BE2C (cell line): ENCODE measurements at regions not wholly inside any gene's neighbourhood (a gene's known extent, or its start where the extent isn't known, plus 50 kb on each side); places are given as distances from the start of the nearest gene placed in this dataset.

ENCODE experiments used
- DNase-seq: peaks from one replicate; pipeline ENCODE4 v3.0.0-alpha.2; 2020
- H3K27me3 ChIP-seq: fragments of 250-450 bp; sonication (Bioruptor Pico); 2 replicates; pipeline ENCODE4 v1.5.1; 2020; ENCODE audit warnings: mild to moderate bottlenecking
- H3K36me3 ChIP-seq: fragments of 250-450 bp; sonication (Bioruptor Pico); 2 replicates; pipeline ENCODE4 v1.5.1; 2020; ENCODE audit warnings: mild to moderate bottlenecking
- H3K4me1 ChIP-seq: fragments of 250-450 bp; sonication (Bioruptor Pico); 2 replicates; pipeline ENCODE4 v1.5.1; 2020
- H3K4me3 ChIP-seq: 2 replicates; pipeline ENCODE4 v1.5.1; 2011; ENCODE audit warnings: low read depth, low read length
- H3K9me3 ChIP-seq: fragments of 250-450 bp; sonication (Bioruptor Pico); 2 replicates; pipeline ENCODE4 v1.5.1; 2020
- CTCF ChIP-seq: IDR thresholded peaks from 2 replicates; pipeline ENCODE4 v1.5.1; 2012; ENCODE audit warnings: mild to moderate bottlenecking, low read depth, low read length

- TF ChIP-seq CTCF, result no peak
- no peaks in the 10 kb centered on the region for H3K9me3 ChIP-seq
- H3K4me3 ChIP-seq, result no peak overlapping the region
- DNase-seq, result no peak
- no peaks in the 10 kb centered on the region for H3K4me1 ChIP-seq
- H3K36me3 ChIP-seq, result no peaks in the 10 kb centered on the region
- H3K27me3 ChIP-seq, result no peaks in the 10 kb centered on the region
Observed at GRCh38 chr6:95846652-95847051, 169.1 kb upstream of the FUT9 start.

- Histone ChIP-seq H3K4me3 (no peak overlapping the region), H3K27me3 (no peaks in the 10 kb centered on the region), H3K4me1 (no peaks in the 10 kb centered on the region), H3K36me3 (no peaks in the 10 kb centered on the region), H3K9me3 (no peaks in the 10 kb centered on the region)
- TF ChIP-seq CTCF, result no peak
- DNase-seq, result no peak
Observed at GRCh38 chr6:95847061-95847460, 168.7 kb upstream of the FUT9 start.

GRCh38 chr6:95848717-95849116 is 167.1 kb upstream of the FUT9 start:
- DNase-seq, result no peak
- H3K4me3 ChIP-seq, result no peak overlapping the region
- TF ChIP-seq CTCF, result no peak

GRCh38 chr6:95856876-95857364 is 158.9 kb upstream of the FUT9 start:
- H3K9me3 ChIP-seq, result no peaks in the 10 kb centered on the region
- no peak for DNase-seq
- H3K4me3 ChIP-seq, result no peak overlapping the region
- H3K27me3 ChIP-seq, result no peaks in the 10 kb centered on the region
- H3K36me3 ChIP-seq, result no peaks in the 10 kb centered on the region
- no peaks in the 10 kb centered on the region for H3K4me1 ChIP-seq
- no peak for TF ChIP-seq CTCF

More at GRCh38 chr6:95848717-95849116, 167.1 kb upstream of the FUT9 start:
- no peaks in the 10 kb centered on the region for H3K4me1 ChIP-seq
- no peaks in the 10 kb centered on the region for H3K36me3 ChIP-seq
- no peaks in the 10 kb centered on the region for H3K27me3 ChIP-seq
- H3K9me3 ChIP-seq, result no peaks in the 10 kb centered on the region

GRCh38 chr6:95865857-95866256 is 149.9 kb upstream of the FUT9 start:
- no peak for TF ChIP-seq CTCF
- Histone ChIP-seq H3K4me3 (no peak overlapping the region), H3K4me1 (no peaks in the 10 kb centered on the region), H3K9me3 (no peaks in the 10 kb centered on the region), H3K27me3 (no peaks in the 10 kb centered on the region; the same call in 1 of the 2 replicates), H3K36me3 (no peaks in the 10 kb centered on the region)
- DNase-seq, result no peak

GRCh38 chr6:95866732-95867131 is 149.0 kb upstream of the FUT9 start:
- H3K4me1 ChIP-seq, result no peaks in the 10 kb centered on the region
- no peaks in the 10 kb centered on the region; the same call in 1 of the 2 replicates for H3K27me3 ChIP-seq
- TF ChIP-seq CTCF, result peak; percentile 57
- no peak overlapping the region for H3K4me3 ChIP-seq
- H3K9me3 ChIP-seq, result no peaks in the 10 kb centered on the region
- peak; percentile 16 for DNase-seq
- H3K36me3 ChIP-seq, result no peaks in the 10 kb centered on the region
